Esophagus muscularis mucosa (tissue), 3 donors: ENCODE measurements at regions not wholly inside any gene's neighbourhood (a gene's known extent, or its start where the extent isn't known, plus 50 kb on each side); places are given as distances from the start of the nearest gene placed in this dataset.

ENCODE experiments used
- POLR2A ChIP-seq: fragments of 450-650 bp; IDR thresholded peaks from one replicate; pipeline ENCODE4 v1.6.1; 2017; ENCODE audit warnings: antibody characterized with exemption, moderate library complexity, mild to moderate bottlenecking, low read depth
- POLR2AphosphoS5 ChIP-seq, 2 donors: sonication (generic); formaldehyde crosslinking; IDR thresholded peaks; one replicate each; pipeline ENCODE4 v1.6.1; 2017; ENCODE audit warnings: antibody characterized with exemption in 2 of 2
- TF ChIP-seq, protein P1 (sequence below), 3 experiments: fragments of 200-600 bp in 2 of 3; fragments of 450-650 bp in 1 of 3; sonication (generic) in 2 of 3; IDR thresholded peaks; one replicate each; pipeline ENCODE4 v1.5.1; 2017 to 2019; ENCODE audit warnings: antibody characterized with exemption in 3 of 3, mild to moderate bottlenecking in 2 of 3, moderate library complexity in 1 of 3

DNA sequence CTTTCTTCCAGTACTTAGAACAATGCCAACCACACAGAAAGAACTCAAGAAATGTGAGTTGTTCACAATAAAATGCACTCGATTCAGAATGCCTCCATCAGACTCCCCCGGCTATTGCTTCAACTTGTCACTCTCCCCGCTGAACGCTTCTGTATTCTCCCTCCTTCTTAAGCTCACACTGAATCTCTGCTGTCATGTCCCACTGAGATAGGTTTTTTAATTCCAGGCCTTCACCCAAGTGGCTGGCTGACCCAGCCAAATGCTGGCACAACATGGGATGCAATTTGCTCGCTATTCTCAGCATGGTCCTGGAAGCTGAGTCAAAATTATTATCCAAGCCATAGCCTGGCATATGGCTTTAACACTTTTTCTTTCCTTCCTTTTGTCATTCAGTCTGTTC is 76.8 kb upstream of the SERP2 start:
- TF ChIP-seq POLR2A: no peak
- TF ChIP-seq, protein P1, sequence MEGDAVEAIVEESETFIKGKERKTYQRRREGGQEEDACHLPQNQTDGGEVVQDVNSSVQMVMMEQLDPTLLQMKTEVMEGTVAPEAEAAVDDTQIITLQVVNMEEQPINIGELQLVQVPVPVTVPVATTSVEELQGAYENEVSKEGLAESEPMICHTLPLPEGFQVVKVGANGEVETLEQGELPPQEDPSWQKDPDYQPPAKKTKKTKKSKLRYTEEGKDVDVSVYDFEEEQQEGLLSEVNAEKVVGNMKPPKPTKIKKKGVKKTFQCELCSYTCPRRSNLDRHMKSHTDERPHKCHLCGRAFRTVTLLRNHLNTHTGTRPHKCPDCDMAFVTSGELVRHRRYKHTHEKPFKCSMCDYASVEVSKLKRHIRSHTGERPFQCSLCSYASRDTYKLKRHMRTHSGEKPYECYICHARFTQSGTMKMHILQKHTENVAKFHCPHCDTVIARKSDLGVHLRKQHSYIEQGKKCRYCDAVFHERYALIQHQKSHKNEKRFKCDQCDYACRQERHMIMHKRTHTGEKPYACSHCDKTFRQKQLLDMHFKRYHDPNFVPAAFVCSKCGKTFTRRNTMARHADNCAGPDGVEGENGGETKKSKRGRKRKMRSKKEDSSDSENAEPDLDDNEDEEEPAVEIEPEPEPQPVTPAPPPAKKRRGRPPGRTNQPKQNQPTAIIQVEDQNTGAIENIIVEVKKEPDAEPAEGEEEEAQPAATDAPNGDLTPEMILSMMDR (IDR thresholded peaks at IDR 0.05): no peak
- no peak for TF ChIP-seq POLR2AphosphoS5 (IDR thresholded peaks at IDR 0.05)
